Thyroid gland (tissue), 4 donors: ENCODE measurements at regions not wholly inside any gene's neighbourhood (a gene's known extent, or its start where the extent isn't known, plus 50 kb on each side); places are given as distances from the start of the nearest gene placed in this dataset.

Experiments used
- CTCF ChIP-seq, 6 experiments: fragments of 200-600 bp in 3 of 6; fragments of 450-650 bp in 3 of 6; sonication (generic) in 3 of 6; IDR thresholded peaks; one replicate each; pipeline ENCODE4 v1.5.1; 2016 to 2019; ENCODE audit warnings: antibody characterized with exemption in 6 of 6, mild to moderate bottlenecking in 2 of 6, inconsistent platforms in 1 of 6, moderate library complexity in 1 of 6
- POLR2A ChIP-seq, 2 donors: fragments of 450-650 bp; IDR thresholded peaks; one replicate each; pipeline ENCODE4 v1.6.1; 2017; ENCODE audit warnings: antibody characterized with exemption in 2 of 2, mild to moderate bottlenecking in 2 of 2, moderate library complexity in 1 of 2

DNA sequence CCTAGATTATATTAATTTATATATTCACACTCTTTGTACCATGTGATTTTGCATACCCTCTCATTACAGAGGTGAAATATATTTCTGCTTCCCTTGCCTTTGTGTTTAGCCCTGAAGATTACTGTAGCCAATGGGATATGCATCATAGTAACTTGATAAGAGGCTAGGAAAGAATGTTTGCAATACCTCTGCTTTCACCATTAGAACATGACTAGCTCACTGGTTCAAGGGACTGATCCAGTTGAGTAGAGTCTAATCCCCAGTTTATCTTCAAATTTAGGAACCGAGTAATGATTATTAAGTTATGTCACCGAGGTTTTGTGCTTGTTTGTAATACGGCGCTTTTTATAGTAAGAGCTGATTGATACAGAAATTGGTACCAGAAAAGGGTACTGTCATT lies 552.6 kb upstream of the GJE1 start:
- TF ChIP-seq CTCF (IDR thresholded peaks at IDR 0.05) = no peak
- TF ChIP-seq POLR2A (IDR thresholded peaks at IDR 0.05) = no peak
